ENCODE measurements at regions not wholly inside any gene's neighbourhood (a gene's known extent, or its start where the extent isn't known, plus 50 kb on each side); places are given as distances from the start of the nearest gene placed in this dataset.
A peak's percentile ranks its signal among the peaks of the same experiment; 100 is the strongest.

GRCh38 chr2:134778372-134778771, 59.6 kb upstream of the TMEM163 start (continued):
- peak; percentile 54 to 62 for TF ChIP-seq RAD21 (CRISPR knock-in tag; conservative IDR thresholded peaks at IDR 0.05 in 1 of 2, IDR thresholded peaks at IDR 0.05 in 1 of 2)
- TF ChIP-seq, protein P1, sequence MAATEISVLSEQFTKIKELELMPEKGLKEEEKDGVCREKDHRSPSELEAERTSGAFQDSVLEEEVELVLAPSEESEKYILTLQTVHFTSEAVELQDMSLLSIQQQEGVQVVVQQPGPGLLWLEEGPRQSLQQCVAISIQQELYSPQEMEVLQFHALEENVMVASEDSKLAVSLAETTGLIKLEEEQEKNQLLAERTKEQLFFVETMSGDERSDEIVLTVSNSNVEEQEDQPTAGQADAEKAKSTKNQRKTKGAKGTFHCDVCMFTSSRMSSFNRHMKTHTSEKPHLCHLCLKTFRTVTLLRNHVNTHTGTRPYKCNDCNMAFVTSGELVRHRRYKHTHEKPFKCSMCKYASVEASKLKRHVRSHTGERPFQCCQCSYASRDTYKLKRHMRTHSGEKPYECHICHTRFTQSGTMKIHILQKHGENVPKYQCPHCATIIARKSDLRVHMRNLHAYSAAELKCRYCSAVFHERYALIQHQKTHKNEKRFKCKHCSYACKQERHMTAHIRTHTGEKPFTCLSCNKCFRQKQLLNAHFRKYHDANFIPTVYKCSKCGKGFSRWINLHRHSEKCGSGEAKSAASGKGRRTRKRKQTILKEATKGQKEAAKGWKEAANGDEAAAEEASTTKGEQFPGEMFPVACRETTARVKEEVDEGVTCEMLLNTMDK (IDR thresholded peaks at IDR 0.05; ENCODE audit: borderline replicate concordance, insufficient read depth, low read depth, low read length, poor library complexity, severe bottlenecking) = peak; percentile 53

DNA sequence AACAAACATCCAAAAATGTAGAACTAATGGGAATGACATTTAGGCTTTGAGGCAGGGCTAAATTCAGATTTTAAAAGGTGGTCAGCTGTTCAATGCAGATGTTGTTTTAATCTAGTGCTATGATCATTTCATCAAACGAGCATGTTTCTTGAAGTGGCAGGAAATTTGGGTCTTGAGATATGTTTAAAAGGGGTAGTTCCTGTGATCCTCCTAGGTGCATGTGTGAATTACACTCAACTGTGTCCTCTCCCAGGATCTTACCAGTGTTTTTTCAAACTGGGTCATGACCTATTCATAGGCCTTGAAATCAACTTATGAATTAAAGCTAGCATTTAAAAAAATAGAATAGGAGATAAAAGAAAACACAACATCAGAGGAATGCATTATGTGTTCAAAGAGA, 57.4 kb upstream of the ACMSD start:
- ChIA-PET POLR2A (no interaction called here), CTCF (ENCODE audit: low intra/inter-chr PET ratio) (no interaction called here)
- Histone ChIP-seq H3K27ac (ENCODE audit: extremely low read depth, low read depth, low read length) (no peak overlapping the region), H3K9me3 (replicated peaks; ENCODE audit: control insufficient read depth, insufficient read depth, low read depth, low read length) (no peaks in the 10 kb centered on the region), H3K9ac (ENCODE audit: insufficient read depth in 1 of 2, low read depth in 2 of 2, low read length in 2 of 2) (no peak overlapping the region), H3K4me1 (replicated peaks in 1 of 2; ENCODE audit: control insufficient read depth in 2 of 2, insufficient read depth in 2 of 2, low read length in 2 of 2) (no peaks in the 10 kb centered on the region), H3K27me3 (ENCODE audit: control insufficient read depth in 2 of 2, insufficient read depth in 2 of 2, low read length in 2 of 2) (peaks cover 0 to 4% of the 10 kb centered on the region in 2 experiments; a peak in 1 of 5 replicates), H3K4me3 (no peak overlapping the region), H3K9me1 (ENCODE audit: control insufficient read depth, insufficient read depth, low read length) (no peaks in the 10 kb centered on the region), H4K20me1 (replicated peaks; ENCODE audit: control insufficient read depth, insufficient read depth, low read length) (no peaks in the 10 kb centered on the region; the same call in 1 of the 2 replicates), H3K36me3 (ENCODE audit: control insufficient read depth, insufficient read depth, low read length) (no peaks in the 10 kb centered on the region), H3K4me2 (ENCODE audit: insufficient read depth, low read length) (no peak overlapping the region), H2AFZ (ENCODE audit: low read depth, low read length) (no peak overlapping the region), H3K79me2 (ENCODE audit: control insufficient read depth, insufficient read depth, low read length) (no peaks in the 10 kb centered on the region)
- in situ Hi-C loops (cut with MboI) (no loop called here), intact Hi-C loops (cut with micrococcal nuclease) (no loop called here)
- DNase-seq (ENCODE audit: extremely low read depth in 1 of 4, low spot score in 3 of 4) = no peak
- FAIRE-seq = no peak
- no peak for ATAC-seq
- TF ChIP-seq RHOXF2B (CRISPR knock-in tag; conservative IDR thresholded peaks at IDR 0.05) = no peak
- no peak for TF ChIP-seq TSC22D4 (tag; IDR thresholded peaks at IDR 0.05)
- no peak for TF ChIP-seq NFRKB (IDR thresholded peaks at IDR 0.05; ENCODE audit: low read depth)
- no peak for TF ChIP-seq RBFOX2 (IDR thresholded peaks at IDR 0.05; ENCODE audit: low read depth, low read length)
- TF ChIP-seq TCF15 (CRISPR knock-in tag; IDR thresholded peaks at IDR 0.05) = no peak
- no peak for TF ChIP-seq CSDE1 (IDR thresholded peaks at IDR 0.05)
- no peak for TF ChIP-seq SMARCA5 (IDR thresholded peaks at IDR 0.05)
- no peak for TF ChIP-seq TGIF2 (CRISPR knock-in tag; IDR thresholded peaks at IDR 0.05)
- TF ChIP-seq GABPB2 (CRISPR knock-in tag; conservative IDR thresholded peaks at IDR 0.05) = no peak
- no peak for TF ChIP-seq LARP7 (IDR thresholded peaks at IDR 0.05)
- TF ChIP-seq, protein P2, sequence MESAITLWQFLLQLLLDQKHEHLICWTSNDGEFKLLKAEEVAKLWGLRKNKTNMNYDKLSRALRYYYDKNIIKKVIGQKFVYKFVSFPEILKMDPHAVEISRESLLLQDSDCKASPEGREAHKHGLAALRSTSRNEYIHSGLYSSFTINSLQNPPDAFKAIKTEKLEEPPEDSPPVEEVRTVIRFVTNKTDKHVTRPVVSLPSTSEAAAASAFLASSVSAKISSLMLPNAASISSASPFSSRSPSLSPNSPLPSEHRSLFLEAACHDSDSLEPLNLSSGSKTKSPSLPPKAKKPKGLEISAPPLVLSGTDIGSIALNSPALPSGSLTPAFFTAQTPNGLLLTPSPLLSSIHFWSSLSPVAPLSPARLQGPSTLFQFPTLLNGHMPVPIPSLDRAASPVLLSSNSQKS (CRISPR knock-in tag; IDR thresholded peaks at IDR 0.05) = no peak
- BruUV-seq (replicated peaks) = no TSS peak
- WGBS (ENCODE audit: insufficient coverage, low coverage, missing lambda C conversion rate) = 0% methylated on average over 1 of the region's 1 CpG
